A549 (cell line): ENCODE measurements at regions not wholly inside any gene's neighbourhood (a gene's known extent, or its start where the extent isn't known, plus 50 kb on each side); places are given as distances from the start of the nearest gene placed in this dataset.

Experiments used
- ATAC-seq, 2 experiments: fragments of 200-7000 bp in 1 of 2; fragments of >200 bp in 1 of 2; cut with Nextera tagmentation in 1 of 2; cut with Tn5 transposase in 1 of 2; 3 replicates each; pipeline versions ENCODE4 v1.8.0 to v1.9.1; 2018 to 2020; ENCODE audit warnings: mild to moderate bottlenecking in 1 of 2, moderate library complexity in 1 of 2
- CTCF ChIA-PET: fragments of 300-600 bp; sonication (Branson Sonifier 250); formaldehyde crosslinking; extraction: SDS; loops from one replicate; lab custom pipeline; 2021; ENCODE audit warnings: antibody characterized with exemption, inconsistent platforms; lab: Yijun Ruan, JAX
- POLR2A ChIA-PET: fragments of 350-600 bp; formaldehyde crosslinking; extraction: SDS; loops from one replicate; lab custom pipeline; 2021; ENCODE audit warnings: antibody characterized with exemption, inconsistent platforms; lab: Yijun Ruan, JAX
- DNase-seq, 2 experiments: peaks; one replicate each; pipeline versions ENCODE4 v3.0.0 to v3.0.0-alpha.2; 2011 to 2016; ENCODE audit warnings: low read depth in 1 of 2, low spot score in 1 of 2
- FAIRE-seq: peaks from 2 replicates; lab custom pipeline; 2011; peaks lifted over from hg19 to GRCh38; lab: Jason Lieb, UNC
- H3K27ac ChIP-seq, 2 experiments: fragments of >200 bp; sonication (Bioruptor Twin); formaldehyde crosslinking; 3 replicates each; pipeline ENCODE4 v1.5.1; 2016 to 2017
- H3K4me1 ChIP-seq: fragments of >200 bp; sonication (Bioruptor Twin); formaldehyde crosslinking; 3 replicates; pipeline ENCODE4 v1.6.1; 2016
- H3K4me2 ChIP-seq: fragments of >200 bp; sonication (Bioruptor Twin); formaldehyde crosslinking; 3 replicates; pipeline ENCODE4 v1.6.1; 2016
- H3K4me3 ChIP-seq: fragments of >200 bp; sonication (Bioruptor Twin); formaldehyde crosslinking; 3 replicates; pipeline ENCODE4 v1.5.1; 2016
- H3K9me3 ChIP-seq: fragments of >200 bp; sonication (Bioruptor Twin); formaldehyde crosslinking; 3 replicates; pipeline ENCODE4 v1.6.1; 2016
- CBX8 ChIP-seq: fragments of 200-600 bp; sonication (generic); IDR thresholded peaks from 2 replicates; pipeline ENCODE4 v1.6.1; 2016
- CEBPB ChIP-seq, 2 experiments: fragments of >200 bp in 1 of 2; sonication (Bioruptor Twin) in 1 of 2; formaldehyde crosslinking in 1 of 2; IDR thresholded peaks; 2 replicates each; pipeline ENCODE4 v1.6.1; 2012 to 2016
- CHD4 ChIP-seq: fragments of 200-600 bp; sonication (generic); IDR thresholded peaks from 2 replicates; pipeline ENCODE4 v1.6.1; 2016; ENCODE audit warnings: antibody characterized with exemption, mild to moderate bottlenecking, borderline replicate concordance
- EP300 ChIP-seq, 2 experiments: fragments of >200 bp; sonication (Bioruptor Twin); formaldehyde crosslinking; IDR thresholded peaks; 2 replicates in 1 of 2; 3 replicates in 1 of 2; pipeline ENCODE4 v1.6.1; 2016 to 2017
- ESRRA ChIP-seq: fragments of 150-350 bp; IDR thresholded peaks from 2 replicates; pipeline ENCODE4 v1.6.1; 2014; ENCODE audit warnings: mild to moderate bottlenecking, low read length, borderline replicate concordance
- FOSB ChIP-seq: fragments of 250-450 bp; sonication (Bioruptor Pico); IDR thresholded peaks from 2 replicates; pipeline ENCODE4 v1.5.0; 2020; ENCODE audit warnings: mild to moderate bottlenecking, moderate library complexity
- FOSL2 ChIP-seq, 2 experiments: fragments of 450-650 bp in 1 of 2; fragments of >200 bp in 1 of 2; sonication (Bioruptor Twin) in 1 of 2; formaldehyde crosslinking; IDR thresholded peaks; 2 replicates each; pipeline versions ENCODE4 v1.5.0 to v1.6.1; 2016 to 2020; ENCODE audit warnings: mild to moderate bottlenecking in 1 of 2, moderate library complexity in 1 of 2
- GATA3 ChIP-seq: IDR thresholded peaks from 2 replicates; pipeline ENCODE4 v1.6.1; 2012; ENCODE audit warnings: borderline replicate concordance
- HDAC2 ChIP-seq: fragments of 200-600 bp; sonication (generic); IDR thresholded peaks from 2 replicates; pipeline ENCODE4 v1.6.1; 2016
- HEYL ChIP-seq: fragments of 250-450 bp; sonication (Bioruptor Pico); IDR thresholded peaks from 2 replicates; pipeline ENCODE4 v1.8.0; 2021; ENCODE audit warnings: mild to moderate bottlenecking, moderate library complexity
- HOXA7 ChIP-seq: fragments of 250-450 bp; sonication (Bioruptor Pico); IDR thresholded peaks from 2 replicates; pipeline ENCODE4 v1.5.0; 2020; ENCODE audit warnings: mild to moderate bottlenecking, moderate library complexity
- JUN ChIP-seq, 2 experiments: fragments of >200 bp; sonication (Bioruptor Twin); formaldehyde crosslinking; IDR thresholded peaks; 2 replicates in 1 of 2; 3 replicates in 1 of 2; pipeline ENCODE4 v1.6.1; 2016 to 2017
- KDM5A ChIP-seq: fragments of 200-600 bp; sonication (generic); IDR thresholded peaks from 2 replicates; pipeline ENCODE4 v1.6.1; 2016; ENCODE audit warnings: antibody characterized with exemption, mild to moderate bottlenecking
- MYC ChIP-seq: IDR thresholded peaks from 2 replicates; pipeline ENCODE4 v1.6.1; 2012; ENCODE audit warnings: mild to moderate bottlenecking, inconsistent platforms, low read length, improper control_type of control experiment, borderline replicate concordance
- NFE2L2 ChIP-seq: fragments of 150-350 bp; conservative IDR thresholded peaks from 2 replicates; pipeline ENCODE4 v1.6.1; 2014; ENCODE audit warnings: low read length
- POLR2A ChIP-seq: IDR thresholded peaks from 2 replicates; pipeline ENCODE4 v1.6.1; 2012; ENCODE audit warnings: mild to moderate bottlenecking, low read length
- POLR2AphosphoS2 ChIP-seq: conservative IDR thresholded peaks from 2 replicates; pipeline ENCODE4 v1.6.1; 2012; ENCODE audit warnings: low read length, improper control_type of control experiment, inconsistent platforms
- RARB ChIP-seq: fragments of 250-450 bp; sonication (Bioruptor Pico); IDR thresholded peaks from 2 replicates; pipeline ENCODE4 v1.8.0; 2021; ENCODE audit warnings: mild to moderate bottlenecking, moderate library complexity
- RCOR1 ChIP-seq: fragments of 150-350 bp; IDR thresholded peaks from 2 replicates; pipeline ENCODE4 v1.6.1; 2014; ENCODE audit warnings: antibody characterized with exemption, low read length, low read depth
- RFX5 ChIP-seq: fragments of 450-650 bp; IDR thresholded peaks from 2 replicates; pipeline ENCODE4 v1.7.1; 2014; ENCODE audit warnings: antibody characterized with exemption, mild to moderate bottlenecking, moderate library complexity
- RNF2 ChIP-seq: fragments of 200-600 bp; sonication (generic); IDR thresholded peaks from 2 replicates; pipeline ENCODE4 v1.6.1; 2016; ENCODE audit warnings: low read depth, mild to moderate bottlenecking, antibody characterized with exemption, moderate library complexity, borderline replicate concordance
- SREBF2 ChIP-seq: fragments of 450-650 bp; IDR thresholded peaks from 2 replicates; pipeline ENCODE4 v1.6.1; 2014; ENCODE audit warnings: mild to moderate bottlenecking, moderate library complexity
- TP53 ChIP-seq: fragments of 250-450 bp; sonication (Bioruptor Pico); IDR thresholded peaks from 2 replicates; pipeline ENCODE4 v1.5.0; 2021; ENCODE audit warnings: mild to moderate bottlenecking, moderate library complexity
- ZC3H11A ChIP-seq: fragments of 450-650 bp; IDR thresholded peaks from 2 replicates; pipeline ENCODE4 v1.6.1; 2014; ENCODE audit warnings: antibody characterized with exemption, mild to moderate bottlenecking
- ZFP36 ChIP-seq: fragments of 450-650 bp; IDR thresholded peaks from 2 replicates; pipeline ENCODE4 v1.6.1; 2014; ENCODE audit warnings: borderline replicate concordance; ENCODE audit not compliant: partially characterized antibody
- WGBS: methylation state at CpG from one replicate; pipeline ENCODE4 v1.1.6; 2017; ENCODE audit errors: missing lambda C conversion rate; 5-methylcytosine and 5-hydroxymethylcytosine counted together
- TF ChIP-seq, protein P1 (sequence below): IDR thresholded peaks from 2 replicates; pipeline ENCODE4 v1.6.1; 2012
- TF ChIP-seq, protein P2 (sequence below): IDR thresholded peaks from 2 replicates; pipeline ENCODE4 v1.6.1; 2012
- TF ChIP-seq, protein P3 (sequence below): fragments of 250-450 bp; sonication (Bioruptor Pico); IDR thresholded peaks from 2 replicates; pipeline ENCODE4 v1.5.0; 2020; ENCODE audit warnings: low read depth, mild to moderate bottlenecking, moderate library complexity
- TF ChIP-seq, protein P4 (sequence below): fragments of >200 bp; sonication (Bioruptor Twin); formaldehyde crosslinking; IDR thresholded peaks from 3 replicates; pipeline ENCODE4 v1.5.1; 2016
- TF ChIP-seq, protein P5 (sequence below): fragments of >200 bp; sonication (Bioruptor Twin); formaldehyde crosslinking; IDR thresholded peaks from 3 replicates; pipeline ENCODE4 v1.6.1; 2016
- TF ChIP-seq, protein P6 (sequence below): fragments of 150-350 bp; IDR thresholded peaks from 2 replicates; pipeline ENCODE4 v1.6.1; 2014; ENCODE audit warnings: low read depth, mild to moderate bottlenecking, low read length

DNA sequence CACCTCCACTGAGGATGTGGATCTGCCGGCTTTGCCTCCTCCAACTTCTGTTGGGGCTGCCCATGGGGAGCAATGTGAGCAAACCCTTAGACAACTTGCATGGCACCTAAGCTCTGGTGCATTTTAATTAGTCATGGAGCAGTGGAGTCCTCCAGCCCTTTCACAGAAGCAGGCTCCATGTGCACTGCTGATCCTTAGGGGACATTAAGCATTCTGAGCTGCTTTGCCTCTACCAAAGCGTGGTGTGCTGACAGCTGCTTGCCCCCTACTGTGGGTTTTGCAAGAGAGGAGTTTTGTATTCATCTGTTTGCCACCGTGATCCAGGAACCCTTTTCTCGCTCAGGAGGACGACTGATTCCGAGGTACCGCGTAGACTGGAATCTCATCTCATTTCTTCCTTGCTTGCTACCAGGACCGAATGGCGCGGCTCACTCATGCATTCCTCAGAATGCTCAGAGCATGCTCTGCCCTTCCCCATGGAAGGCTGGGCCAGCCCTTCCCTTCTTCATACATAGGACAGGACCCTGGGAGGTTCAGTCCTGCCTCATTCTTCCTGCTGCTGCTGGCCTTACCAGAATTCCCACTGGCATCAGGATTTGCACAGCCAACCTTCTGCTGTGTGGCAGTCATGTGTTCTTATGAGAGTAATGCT lies 432.5 kb downstream of the GADD45G start:
- ATAC-seq (no peak), FAIRE-seq (no peak), DNase-seq (no peak)
- POLR2A ChIA-PET: no interaction called here
- 79% methylated on average over 11 of the region's 11 CpGs for WGBS
- Histone ChIP-seq H3K4me2 (no peak overlapping the region), H3K9me3 (no peaks in the 10 kb centered on the region), H3K4me1 (no peaks in the 10 kb centered on the region), H3K27ac (no peak overlapping the region), H3K4me3 (no peak overlapping the region)
- CTCF ChIA-PET: no interaction called here
- no peak for TF ChIP-seq HOXA7 (CRISPR knock-in tag)
- no peak for TF ChIP-seq POLR2A
- TF ChIP-seq, protein P1, sequence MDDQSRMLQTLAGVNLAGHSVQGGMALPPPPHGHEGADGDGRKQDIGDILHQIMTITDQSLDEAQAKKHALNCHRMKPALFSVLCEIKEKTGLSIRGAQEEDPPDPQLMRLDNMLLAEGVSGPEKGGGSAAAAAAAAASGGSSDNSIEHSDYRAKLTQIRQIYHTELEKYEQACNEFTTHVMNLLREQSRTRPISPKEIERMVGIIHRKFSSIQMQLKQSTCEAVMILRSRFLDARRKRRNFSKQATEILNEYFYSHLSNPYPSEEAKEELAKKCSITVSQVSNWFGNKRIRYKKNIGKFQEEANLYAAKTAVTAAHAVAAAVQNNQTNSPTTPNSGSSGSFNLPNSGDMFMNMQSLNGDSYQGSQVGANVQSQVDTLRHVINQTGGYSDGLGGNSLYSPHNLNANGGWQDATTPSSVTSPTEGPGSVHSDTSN: no peak
- TF ChIP-seq FOSL2 (IDR thresholded peaks at IDR 0.05): no peak
- TF ChIP-seq FOSL2 (CRISPR knock-in tag; IDR thresholded peaks at IDR 0.05): no peak
- TF ChIP-seq, protein P2, sequence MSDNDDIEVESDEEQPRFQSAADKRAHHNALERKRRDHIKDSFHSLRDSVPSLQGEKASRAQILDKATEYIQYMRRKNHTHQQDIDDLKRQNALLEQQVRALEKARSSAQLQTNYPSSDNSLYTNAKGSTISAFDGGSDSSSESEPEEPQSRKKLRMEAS: no peak
- no peak for TF ChIP-seq ZC3H11A
- TF ChIP-seq ZFP36: no peak
- no peak for TF ChIP-seq KDM5A
- TF ChIP-seq RCOR1: no peak
- no peak for TF ChIP-seq CEBPB (IDR thresholded peaks at IDR 0.05)
- TF ChIP-seq NFE2L2: no peak
- no peak for TF ChIP-seq SREBF2
- TF ChIP-seq HEYL (CRISPR knock-in tag): no peak
- TF ChIP-seq HDAC2: no peak
- no peak for TF ChIP-seq CHD4
- TF ChIP-seq, protein P3, sequence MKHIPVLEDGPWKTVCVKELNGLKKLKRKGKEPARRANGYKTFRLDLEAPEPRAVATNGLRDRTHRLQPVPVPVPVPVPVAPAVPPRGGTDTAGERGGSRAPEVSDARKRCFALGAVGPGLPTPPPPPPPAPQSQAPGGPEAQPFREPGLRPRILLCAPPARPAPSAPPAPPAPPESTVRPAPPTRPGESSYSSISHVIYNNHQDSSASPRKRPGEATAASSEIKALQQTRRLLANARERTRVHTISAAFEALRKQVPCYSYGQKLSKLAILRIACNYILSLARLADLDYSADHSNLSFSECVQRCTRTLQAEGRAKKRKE (CRISPR knock-in tag): no peak
- no peak for TF ChIP-seq ESRRA

DNA sequence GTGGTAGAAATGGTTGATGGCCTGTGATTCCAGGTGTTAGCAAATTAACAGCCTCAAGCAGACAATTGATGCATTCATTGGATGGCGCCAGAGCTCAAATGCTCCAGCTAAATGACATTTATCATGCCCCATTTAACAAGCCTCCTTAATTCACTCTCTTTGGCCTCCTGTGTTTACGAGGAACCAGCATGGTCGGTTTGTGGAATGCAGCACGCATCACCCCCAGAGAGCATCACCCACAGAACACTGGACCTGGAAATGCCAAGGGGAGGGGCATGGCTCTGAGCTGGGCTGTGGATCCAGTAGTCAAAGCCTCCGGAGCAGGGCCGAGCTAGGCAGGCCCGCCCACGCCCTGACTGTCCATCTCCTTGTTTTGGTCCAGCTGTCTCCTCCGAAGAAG lies 434.0 kb downstream of the GADD45G start:
- Histone ChIP-seq H3K4me3 (no peak overlapping the region), H3K9me3 (no peaks in the 10 kb centered on the region), H3K4me2 (no peak overlapping the region), H3K4me1 (peaks cover 4% of the 10 kb centered on the region), H3K27ac (no peak overlapping the region)
- no peak for FAIRE-seq
- DNase-seq: no peak
- no peak for ATAC-seq
- TF ChIP-seq, protein P4, sequence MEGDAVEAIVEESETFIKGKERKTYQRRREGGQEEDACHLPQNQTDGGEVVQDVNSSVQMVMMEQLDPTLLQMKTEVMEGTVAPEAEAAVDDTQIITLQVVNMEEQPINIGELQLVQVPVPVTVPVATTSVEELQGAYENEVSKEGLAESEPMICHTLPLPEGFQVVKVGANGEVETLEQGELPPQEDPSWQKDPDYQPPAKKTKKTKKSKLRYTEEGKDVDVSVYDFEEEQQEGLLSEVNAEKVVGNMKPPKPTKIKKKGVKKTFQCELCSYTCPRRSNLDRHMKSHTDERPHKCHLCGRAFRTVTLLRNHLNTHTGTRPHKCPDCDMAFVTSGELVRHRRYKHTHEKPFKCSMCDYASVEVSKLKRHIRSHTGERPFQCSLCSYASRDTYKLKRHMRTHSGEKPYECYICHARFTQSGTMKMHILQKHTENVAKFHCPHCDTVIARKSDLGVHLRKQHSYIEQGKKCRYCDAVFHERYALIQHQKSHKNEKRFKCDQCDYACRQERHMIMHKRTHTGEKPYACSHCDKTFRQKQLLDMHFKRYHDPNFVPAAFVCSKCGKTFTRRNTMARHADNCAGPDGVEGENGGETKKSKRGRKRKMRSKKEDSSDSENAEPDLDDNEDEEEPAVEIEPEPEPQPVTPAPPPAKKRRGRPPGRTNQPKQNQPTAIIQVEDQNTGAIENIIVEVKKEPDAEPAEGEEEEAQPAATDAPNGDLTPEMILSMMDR: no peak
- TF ChIP-seq GATA3: no peak
- TF ChIP-seq TP53 (CRISPR knock-in tag): no peak
- TF ChIP-seq, protein P5, sequence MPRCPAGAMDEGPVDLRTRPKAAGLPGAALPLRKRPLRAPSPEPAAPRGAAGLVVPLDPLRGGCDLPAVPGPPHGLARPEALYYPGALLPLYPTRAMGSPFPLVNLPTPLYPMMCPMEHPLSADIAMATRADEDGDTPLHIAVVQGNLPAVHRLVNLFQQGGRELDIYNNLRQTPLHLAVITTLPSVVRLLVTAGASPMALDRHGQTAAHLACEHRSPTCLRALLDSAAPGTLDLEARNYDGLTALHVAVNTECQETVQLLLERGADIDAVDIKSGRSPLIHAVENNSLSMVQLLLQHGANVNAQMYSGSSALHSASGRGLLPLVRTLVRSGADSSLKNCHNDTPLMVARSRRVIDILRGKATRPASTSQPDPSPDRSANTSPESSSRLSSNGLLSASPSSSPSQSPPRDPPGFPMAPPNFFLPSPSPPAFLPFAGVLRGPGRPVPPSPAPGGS: no peak
- no peak for TF ChIP-seq MYC
- TF ChIP-seq, protein P6, sequence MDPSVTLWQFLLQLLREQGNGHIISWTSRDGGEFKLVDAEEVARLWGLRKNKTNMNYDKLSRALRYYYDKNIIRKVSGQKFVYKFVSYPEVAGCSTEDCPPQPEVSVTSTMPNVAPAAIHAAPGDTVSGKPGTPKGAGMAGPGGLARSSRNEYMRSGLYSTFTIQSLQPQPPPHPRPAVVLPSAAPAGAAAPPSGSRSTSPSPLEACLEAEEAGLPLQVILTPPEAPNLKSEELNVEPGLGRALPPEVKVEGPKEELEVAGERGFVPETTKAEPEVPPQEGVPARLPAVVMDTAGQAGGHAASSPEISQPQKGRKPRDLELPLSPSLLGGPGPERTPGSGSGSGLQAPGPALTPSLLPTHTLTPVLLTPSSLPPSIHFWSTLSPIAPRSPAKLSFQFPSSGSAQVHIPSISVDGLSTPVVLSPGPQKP: no peak
- no peak for TF ChIP-seq KDM5A
- TF ChIP-seq JUN (IDR thresholded peaks at IDR 0.05): no peak
- TF ChIP-seq EP300 (IDR thresholded peaks at IDR 0.05): no peak
- no peak for TF ChIP-seq CBX8
- TF ChIP-seq, protein P2: no peak
- TF ChIP-seq HOXA7 (CRISPR knock-in tag): no peak
- no peak for TF ChIP-seq POLR2AphosphoS2
- no peak for TF ChIP-seq FOSB
- TF ChIP-seq RNF2: no peak
- TF ChIP-seq RARB: no peak
- TF ChIP-seq RFX5: no peak
- TF ChIP-seq, protein P3 (CRISPR knock-in tag): no peak
- 82% methylated on average over 9 of the region's 9 CpGs for WGBS
- CTCF ChIA-PET: no interaction called here
- POLR2A ChIA-PET: no interaction called here
